RWPE1 (cell line): ENCODE measurements at regions not wholly inside any gene's neighbourhood (a gene's known extent, or its start where the extent isn't known, plus 50 kb on each side); places are given as distances from the start of the nearest gene placed in this dataset.

ENCODE experiments used
- CTCF ChIA-PET: fragments of 350-600 bp; sonication (Branson Sonifier 250); formaldehyde crosslinking; extraction: SDS; loops from one replicate; lab custom pipeline; 2021; lab: Yijun Ruan, JAX
- POLR2A ChIA-PET: fragments of 400-600 bp; formaldehyde crosslinking; extraction: SDS; loops from one replicate; lab custom pipeline; 2020; ENCODE audit warnings: antibody characterized with exemption; ENCODE audit not compliant: low non-redundant PET; lab: Yijun Ruan, JAX
- DNase-seq: peaks from one replicate; pipeline ENCODE4 v3.0.0; 2012; ENCODE audit warnings: low spot score
- H3K27ac ChIP-seq: fragments of 450-650 bp; 2 replicates; pipeline ENCODE4 v1.5.1; 2017
- CTCF ChIP-seq: fragments of 450-650 bp; conservative IDR thresholded peaks from 2 replicates; pipeline ENCODE4 v1.5.1; 2017; ENCODE audit warnings: low read depth, mild to moderate bottlenecking

DNA sequence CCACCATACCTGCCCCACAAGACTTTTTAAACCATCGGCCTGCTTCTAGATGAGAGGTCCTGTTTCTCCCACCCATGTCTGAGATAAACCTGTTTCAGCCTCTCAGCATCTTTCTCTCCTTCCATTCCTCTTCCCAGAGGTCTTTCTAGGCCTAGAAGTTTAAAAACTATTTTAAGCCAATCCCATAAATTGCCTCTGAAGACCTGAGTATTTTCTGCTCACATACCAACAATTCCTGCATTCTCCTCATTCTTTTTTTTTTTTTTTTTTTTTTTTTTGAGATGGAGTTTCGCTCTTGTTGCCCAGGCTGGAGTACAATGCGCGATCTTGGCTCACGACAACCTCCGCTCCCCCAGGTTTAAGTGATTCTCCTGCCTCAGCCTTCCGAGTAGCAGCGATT lies 262.9 kb upstream of the AUTS2 start:
- CTCF ChIA-PET, result no interaction called here
- H3K27ac ChIP-seq, result no peak overlapping the region
- no peak for DNase-seq
- TF ChIP-seq CTCF, result no peak
- POLR2A ChIA-PET, result no interaction called here

DNA sequence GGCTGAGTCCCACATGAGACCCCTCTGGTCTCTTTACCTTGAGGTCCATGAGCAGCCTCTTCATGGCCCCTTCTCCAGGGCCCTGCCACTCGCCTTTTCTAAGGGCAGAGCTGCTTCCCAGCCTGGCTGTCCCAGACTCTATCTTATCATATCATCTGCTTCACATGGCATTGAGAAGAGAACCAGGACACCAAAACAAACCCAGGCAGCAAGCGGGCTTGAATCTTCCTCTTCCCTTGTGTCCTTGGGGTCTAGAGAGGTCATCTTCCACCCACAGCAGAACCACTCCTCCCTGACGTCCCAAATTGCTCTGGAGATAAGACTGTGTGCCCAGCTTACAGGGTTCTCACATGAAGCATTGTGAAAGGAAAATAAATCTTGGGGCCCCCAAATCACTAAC lies 261.3 kb upstream of the AUTS2 start:
- POLR2A ChIA-PET, result no interaction called here
- H3K27ac ChIP-seq, result no peak overlapping the region
- CTCF ChIA-PET, result no interaction called here
- DNase-seq, result no peak
- no peak for TF ChIP-seq CTCF

DNA sequence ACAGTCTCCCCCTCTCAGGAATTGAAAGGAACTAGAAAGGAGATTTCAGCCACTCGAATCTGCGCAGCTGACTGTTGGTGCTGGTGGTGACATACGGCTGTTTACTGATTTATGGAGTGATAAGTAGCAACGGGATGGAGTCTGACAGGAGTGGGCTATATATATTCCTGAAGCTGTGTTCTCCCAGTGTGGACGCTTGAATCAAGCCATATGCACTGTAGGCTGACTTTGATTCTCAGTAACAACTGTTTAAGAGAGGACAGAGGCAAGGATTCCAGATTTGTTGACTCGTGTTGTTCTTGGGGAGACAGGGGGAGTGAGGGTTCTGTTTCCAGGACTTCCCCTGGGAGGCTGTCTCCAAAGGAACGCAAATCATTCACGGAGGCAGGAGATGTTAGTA lies 260.1 kb upstream of the AUTS2 start:
- CTCF ChIA-PET, result no interaction called here
- no peak for DNase-seq
- POLR2A ChIA-PET, result no interaction called here

GRCh38 chr7:69341288-69341687 lies 257.0 kb upstream of the AUTS2 start:
- no peak for TF ChIP-seq CTCF
- no peak for DNase-seq
- H3K27ac ChIP-seq, result no peak overlapping the region
- POLR2A ChIA-PET, result no interaction called here
- CTCF ChIA-PET, result interaction anchor here (0.6 kb wide), 1 partner anchor 1125 kb away, joined by 5 read pairs; no protein-coding TSS in a partner anchor

More for the DNA sequence above, 260.1 kb upstream of the AUTS2 start:
- H3K27ac ChIP-seq, result no peak overlapping the region
- TF ChIP-seq CTCF, result no peak

- CTCF ChIA-PET, result no interaction called here
- DNase-seq, result no peak
- POLR2A ChIA-PET, result no interaction called here
- TF ChIP-seq CTCF, result no peak
- H3K27ac ChIP-seq, result no peak overlapping the region
Observed at GRCh38 chr7:69342154-69342884, 256.0 kb upstream of the AUTS2 start.

- DNase-seq, result no peak
- ChIA-PET POLR2A (no interaction called here), CTCF (no interaction called here)
- H3K27ac ChIP-seq, result no peak overlapping the region
- TF ChIP-seq CTCF, result no peak
Observed at GRCh38 chr7:69349291-69349690, 249.0 kb upstream of the AUTS2 start.
